Chondrocyte (in vitro differentiated cells): ENCODE measurements at regions not wholly inside any gene's neighbourhood (a gene's known extent, or its start where the extent isn't known, plus 50 kb on each side); places are given as distances from the start of the nearest gene placed in this dataset.

ENCODE experiments used
- DNase-seq: peaks from one replicate; pipeline ENCODE4 v3.0.0; 2021; ENCODE audit warnings: mixed read lengths, low spot score
- H3K27ac Mint-ChIP-seq: one replicate; pipeline ENCODE4 v1.8.0; 2021; ENCODE audit warnings: mild to moderate bottlenecking, moderate library complexity, mixed read lengths; ENCODE audit not compliant: unreplicated experiment
- H3K27me3 Mint-ChIP-seq: 2 replicates; pipeline ENCODE4 v1.8.0; 2021; ENCODE audit warnings: low read depth, mixed read lengths
- H3K36me3 Mint-ChIP-seq: 2 replicates; pipeline ENCODE4 v1.8.0; 2021; ENCODE audit warnings: low read depth, mixed read lengths
- H3K4me1 Mint-ChIP-seq: 2 replicates; pipeline ENCODE4 v1.8.0; 2021; ENCODE audit warnings: low read depth, mild to moderate bottlenecking, mixed read lengths
- H3K4me3 Mint-ChIP-seq: one replicate; pipeline ENCODE4 v1.8.0; 2021; ENCODE audit warnings: mild to moderate bottlenecking, moderate library complexity, mixed read lengths; ENCODE audit not compliant: unreplicated experiment
- H3K9me3 Mint-ChIP-seq: 2 replicates; pipeline ENCODE4 v1.8.0; 2021; ENCODE audit warnings: low read depth, mixed read lengths
- TF ChIP-seq, protein P1 (sequence below): fragments of 200-600 bp; sonication (generic); IDR thresholded peaks from 2 replicates; pipeline ENCODE4 v1.5.0; 2021; ENCODE audit warnings: antibody characterized with exemption, mild to moderate bottlenecking, moderate library complexity

DNA sequence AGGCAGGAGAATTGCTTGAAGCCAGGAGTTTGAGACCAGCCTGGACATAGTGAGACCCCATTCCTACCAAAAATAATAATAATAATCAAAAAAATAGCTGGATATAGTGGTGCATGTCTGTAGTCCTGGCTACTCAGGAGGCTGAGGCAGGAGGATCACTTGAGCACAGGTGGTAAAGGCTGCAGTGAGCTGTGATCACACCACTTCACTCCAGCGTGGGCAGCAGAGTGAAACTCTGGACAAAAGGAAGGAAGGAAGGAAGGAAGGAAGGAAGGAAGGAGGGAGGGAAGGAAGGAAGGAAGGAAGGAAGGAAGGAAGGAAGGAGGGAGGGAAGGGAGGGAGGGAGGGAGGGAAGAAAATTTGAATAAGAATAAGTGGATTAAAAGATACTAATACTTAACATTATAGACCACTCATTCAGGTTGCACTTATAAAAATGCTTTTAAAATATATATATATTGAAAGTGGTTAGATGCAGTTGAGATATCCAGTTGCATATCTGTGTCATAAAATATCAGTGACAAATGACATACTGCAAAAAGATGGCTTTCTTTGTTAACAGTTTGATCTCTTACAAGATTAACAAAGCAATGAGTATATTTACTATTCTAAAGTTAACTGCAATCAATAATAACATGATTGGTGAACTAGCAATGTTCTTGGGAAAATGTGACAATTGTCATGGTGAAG lies 702.4 kb downstream of the CPS1 start:
- Mint-ChIP-seq H3K27me3 (no peaks in the 10 kb centered on the region), H3K9me3 (peaks cover 9% of the 10 kb centered on the region), H3K27ac (no peak overlapping the region), H3K36me3 (no peaks in the 10 kb centered on the region), H3K4me3 (no peak overlapping the region), H3K4me1 (no peaks in the 10 kb centered on the region)
- no peak for DNase-seq
- TF ChIP-seq, protein P1, sequence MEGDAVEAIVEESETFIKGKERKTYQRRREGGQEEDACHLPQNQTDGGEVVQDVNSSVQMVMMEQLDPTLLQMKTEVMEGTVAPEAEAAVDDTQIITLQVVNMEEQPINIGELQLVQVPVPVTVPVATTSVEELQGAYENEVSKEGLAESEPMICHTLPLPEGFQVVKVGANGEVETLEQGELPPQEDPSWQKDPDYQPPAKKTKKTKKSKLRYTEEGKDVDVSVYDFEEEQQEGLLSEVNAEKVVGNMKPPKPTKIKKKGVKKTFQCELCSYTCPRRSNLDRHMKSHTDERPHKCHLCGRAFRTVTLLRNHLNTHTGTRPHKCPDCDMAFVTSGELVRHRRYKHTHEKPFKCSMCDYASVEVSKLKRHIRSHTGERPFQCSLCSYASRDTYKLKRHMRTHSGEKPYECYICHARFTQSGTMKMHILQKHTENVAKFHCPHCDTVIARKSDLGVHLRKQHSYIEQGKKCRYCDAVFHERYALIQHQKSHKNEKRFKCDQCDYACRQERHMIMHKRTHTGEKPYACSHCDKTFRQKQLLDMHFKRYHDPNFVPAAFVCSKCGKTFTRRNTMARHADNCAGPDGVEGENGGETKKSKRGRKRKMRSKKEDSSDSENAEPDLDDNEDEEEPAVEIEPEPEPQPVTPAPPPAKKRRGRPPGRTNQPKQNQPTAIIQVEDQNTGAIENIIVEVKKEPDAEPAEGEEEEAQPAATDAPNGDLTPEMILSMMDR, result no peak

DNA sequence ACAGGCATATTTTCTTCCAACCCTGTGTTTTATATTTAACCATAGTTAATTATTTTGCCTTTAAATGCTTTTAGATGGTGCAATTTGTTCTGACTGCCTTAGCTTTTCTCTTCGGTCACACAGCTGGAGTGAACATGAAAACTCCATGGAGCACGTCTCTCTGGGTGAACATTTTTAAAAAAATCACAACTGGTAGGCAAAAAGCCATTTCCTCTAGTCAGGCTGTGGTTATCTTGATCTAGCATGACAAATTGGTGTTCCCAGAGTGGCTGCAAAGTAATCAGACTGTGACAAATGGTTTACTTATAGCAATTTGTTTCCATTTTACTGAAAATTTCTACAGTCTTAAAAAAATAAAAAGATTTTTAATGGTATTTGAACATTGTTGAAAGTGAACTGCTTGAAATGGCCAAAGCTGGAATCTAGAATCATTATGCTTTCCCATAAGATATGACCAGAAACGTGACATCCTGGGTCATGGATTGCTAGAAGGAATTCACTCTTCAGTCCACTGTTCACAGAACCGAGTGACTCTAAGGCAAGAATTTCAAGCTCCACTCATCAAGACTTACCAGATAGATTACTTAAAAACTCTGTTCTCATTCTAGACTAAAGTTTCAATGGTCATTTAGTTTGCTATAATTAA lies 703.6 kb downstream of the CPS1 start:
- TF ChIP-seq, protein P1, result no peak
- Mint-ChIP-seq H3K4me3 (no peak overlapping the region), H3K4me1 (no peaks in the 10 kb centered on the region), H3K36me3 (no peaks in the 10 kb centered on the region), H3K27me3 (no peaks in the 10 kb centered on the region), H3K27ac (no peak overlapping the region), H3K9me3 (peaks cover 3% of the 10 kb centered on the region)
- DNase-seq, result no peak

DNA sequence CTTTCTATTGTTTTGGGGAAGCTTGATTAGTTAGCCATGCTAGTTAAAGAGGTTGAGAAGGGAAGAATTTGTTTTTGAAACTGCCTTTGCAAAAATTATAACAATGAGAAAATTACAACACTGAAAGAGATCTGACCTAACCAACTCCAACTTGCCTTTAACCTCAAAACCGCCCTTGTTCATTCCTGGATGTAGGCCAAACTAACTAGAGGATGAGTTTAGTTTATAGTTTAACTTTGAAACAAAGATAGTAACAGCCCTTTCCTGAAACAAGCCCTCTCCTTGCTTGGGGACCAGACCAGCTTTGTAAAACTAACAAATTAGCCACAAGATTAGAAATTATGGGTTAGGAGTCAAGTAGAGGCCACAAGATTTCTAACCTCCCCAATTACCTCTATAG lies 713.9 kb downstream of the CPS1 start:
- TF ChIP-seq, protein P1, result no peak
- Mint-ChIP-seq H3K27me3 (peaks cover 2% of the 10 kb centered on the region), H3K4me1 (no peaks in the 10 kb centered on the region), H3K36me3 (no peaks in the 10 kb centered on the region), H3K9me3 (no peaks in the 10 kb centered on the region), H3K4me3 (no peak overlapping the region), H3K27ac (no peak overlapping the region)
- no peak for DNase-seq

DNA sequence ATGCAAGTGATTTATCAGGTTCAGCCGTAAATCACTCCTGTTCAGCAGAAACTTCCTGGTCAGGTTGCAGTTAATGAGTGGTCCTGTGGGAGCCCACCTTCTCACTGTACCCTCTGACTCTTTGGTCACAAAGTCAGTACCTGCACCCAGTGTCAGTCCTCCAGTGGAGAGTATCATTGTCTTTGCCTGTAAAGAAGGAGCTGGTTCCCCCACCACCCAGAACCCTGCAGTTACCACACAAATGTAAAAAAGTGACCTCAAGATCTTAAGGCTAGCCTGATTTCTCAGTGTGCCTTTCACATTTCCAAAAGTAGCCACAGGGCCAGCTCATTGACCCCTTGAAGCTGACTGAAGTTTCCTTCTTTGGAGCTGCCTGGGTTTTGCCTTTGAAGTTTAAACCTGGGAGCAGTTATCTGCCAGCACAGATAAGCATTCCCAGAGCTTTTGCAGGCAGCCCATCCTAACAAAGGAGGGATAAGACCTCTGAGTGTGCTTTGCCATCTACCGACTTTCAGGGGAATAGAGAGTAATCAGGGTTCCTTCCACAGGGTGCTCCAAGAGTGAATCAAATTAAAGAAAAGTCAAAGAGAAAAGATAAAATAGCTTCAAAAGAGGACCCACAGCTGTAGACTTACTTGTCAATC lies 725.2 kb downstream of the CPS1 start:
- H3K27ac Mint-ChIP-seq, result no peak overlapping the region
- no peak overlapping the region for H3K4me3 Mint-ChIP-seq
- peaks cover 6% of the 10 kb centered on the region for H3K27me3 Mint-ChIP-seq
- no peaks in the 10 kb centered on the region for H3K4me1 Mint-ChIP-seq
- H3K36me3 Mint-ChIP-seq, result no peaks in the 10 kb centered on the region
- TF ChIP-seq, protein P1, result peak; percentile 13
- DNase-seq, result no peak
- no peaks in the 10 kb centered on the region for H3K9me3 Mint-ChIP-seq

DNA sequence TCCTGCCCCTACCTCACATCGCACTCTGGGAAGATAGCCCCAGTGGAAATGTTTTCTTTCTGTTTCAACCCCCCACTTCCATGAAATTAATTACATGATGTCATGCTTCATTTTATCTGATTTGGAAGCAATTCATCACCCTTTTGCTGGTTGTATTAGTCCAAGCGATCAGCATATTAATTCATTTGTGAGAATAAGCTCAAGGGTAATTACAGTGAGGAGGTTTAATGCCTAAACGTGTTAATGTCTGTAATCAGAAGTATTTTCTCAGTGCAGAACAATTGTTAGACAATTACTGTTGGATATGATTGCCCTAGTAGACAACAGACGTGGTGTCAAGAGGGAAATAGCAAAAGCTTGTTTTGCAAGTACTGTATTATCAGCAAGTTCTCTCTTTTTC lies 746.3 kb downstream of the CPS1 start:
- Mint-ChIP-seq H3K27me3 (peaks cover 2% of the 10 kb centered on the region), H3K9me3 (peaks cover 7% of the 10 kb centered on the region), H3K4me1 (no peaks in the 10 kb centered on the region), H3K27ac (no peak overlapping the region), H3K36me3 (no peaks in the 10 kb centered on the region), H3K4me3 (no peak overlapping the region)
- TF ChIP-seq, protein P1, result no peak
- DNase-seq, result no peak
